ENCODE measurements at regions not wholly inside any gene's neighbourhood (a gene's known extent, or its start where the extent isn't known, plus 50 kb on each side); places are given as distances from the start of the nearest gene placed in this dataset.
A peak's percentile ranks its signal among the peaks of the same experiment; 100 is the strongest.

DNA sequence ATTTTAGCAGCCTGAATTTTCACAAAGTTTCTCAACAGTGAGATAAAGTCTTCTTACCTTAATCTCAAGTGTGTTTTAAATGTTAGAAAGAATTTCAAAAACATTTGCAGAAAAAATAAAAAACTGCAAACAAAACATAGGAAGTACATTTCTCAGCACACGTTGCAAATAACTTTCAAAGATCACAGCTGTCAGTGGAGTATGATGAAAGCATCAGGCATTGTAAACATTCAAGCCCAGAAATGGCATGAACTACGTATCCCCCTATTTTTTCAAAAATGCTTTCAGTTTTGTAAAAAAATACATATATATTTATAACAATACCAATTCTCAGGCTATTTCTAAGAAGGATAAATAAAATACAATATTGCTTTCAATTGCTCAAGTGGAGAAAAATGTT lies 320.6 kb upstream of the TFPI start:
- Histone ChIP-seq H3K9me3 (ENCODE audit: low read depth) (no peaks in the 10 kb centered on the region), H3K4me3 (no peak overlapping the region), H4K20me1 (ENCODE audit: insufficient read depth) (no peaks in the 10 kb centered on the region), H3K27me3 (replicated peaks; ENCODE audit: insufficient read depth) (no peaks in the 10 kb centered on the region), H3F3A (ENCODE audit: insufficient read depth) (no peaks in the 10 kb centered on the region), H3K4me2 (ENCODE audit: unreplicated experiment) (no peak overlapping the region), H3K79me2 (ENCODE audit: insufficient read depth) (no peaks in the 10 kb centered on the region), H3K36me3 (ENCODE audit: low read depth) (no peaks in the 10 kb centered on the region), H3K9me2 (ENCODE audit: insufficient read depth) (no peaks in the 10 kb centered on the region), H3K9ac (no peak overlapping the region), H2AFZ (no peak overlapping the region), H3K27ac (no peak overlapping the region), H3K4me1 (ENCODE audit: insufficient read depth) (no peaks in the 10 kb centered on the region)
- no peak for DNase-seq
- WGBS, 2 experiments (ENCODE audit: low coverage in 1 of 2, low lambda C conversion rate in 2 of 2, missing lambda C conversion rate in 2 of 2): 74 to 88% methylated on average over 2 of the region's 2 CpGs
- no peak for TF ChIP-seq EZH2 (IDR thresholded peaks at IDR 0.05; ENCODE audit: insufficient read depth, poor library complexity, severe bottlenecking)
- TF ChIP-seq EZH2phosphoT487 (IDR thresholded peaks at IDR 0.05; ENCODE audit: insufficient read depth, low read depth): no peak
- in situ Hi-C loops (cut with MboI): no loop called here

DNA sequence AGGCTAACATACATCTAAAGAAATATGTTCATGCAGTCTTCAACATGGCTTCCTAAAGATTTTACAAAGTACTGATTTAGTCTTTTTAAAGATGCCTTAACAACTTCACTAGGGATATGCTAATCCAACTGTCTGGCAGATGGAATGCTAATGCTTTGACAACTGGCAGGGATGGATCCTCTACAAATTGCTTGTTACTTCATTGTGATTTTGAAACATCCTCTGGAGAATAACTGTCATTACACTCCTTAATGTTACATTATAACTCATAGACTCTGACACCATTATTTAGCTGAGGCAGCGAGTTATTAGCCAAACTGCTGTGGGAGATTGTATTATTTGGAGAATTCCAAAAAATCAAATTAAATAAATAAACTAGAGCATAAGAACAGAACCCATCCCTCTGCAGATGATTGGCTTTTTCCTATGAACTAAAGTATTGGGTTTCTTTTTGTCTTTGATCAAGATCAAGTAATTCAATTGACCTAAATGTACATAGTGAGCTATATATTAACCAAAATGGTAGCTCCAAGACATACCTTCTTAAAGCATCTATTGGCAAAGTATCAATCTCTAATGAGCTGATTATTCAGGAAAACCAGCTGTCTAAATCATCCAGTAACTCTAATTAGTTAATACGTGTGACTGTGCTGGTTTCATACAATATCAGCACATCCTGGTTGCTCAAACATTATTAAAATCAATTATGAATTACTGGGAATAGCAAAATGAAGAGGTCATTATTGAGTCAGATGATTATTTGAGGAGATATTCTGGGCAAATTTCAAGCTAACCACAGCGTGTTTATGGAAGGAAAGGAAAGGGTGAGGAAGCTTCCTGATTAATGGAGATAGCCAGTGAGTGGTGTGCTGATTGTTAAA lies 321.3 kb upstream of the TFPI start:
- WGBS, 2 experiments (ENCODE audit: low coverage in 1 of 2, low lambda C conversion rate in 2 of 2, missing lambda C conversion rate in 2 of 2): 17 to 24% methylated on average over 3 of the region's 3 CpGs
- peak; percentile 4 for DNase-seq
- no peak overlapping the region for H3K4me2 ChIP-seq (ENCODE audit: unreplicated experiment)
- no peak overlapping the region for H3K9ac ChIP-seq
- no peaks in the 10 kb centered on the region for H3K27me3 ChIP-seq (replicated peaks; ENCODE audit: insufficient read depth)
- H2AFZ ChIP-seq: 0 out of 2 replicates have a peak overlapping the region, but pooled peaks have one; percentile 16
- H3F3A ChIP-seq (ENCODE audit: insufficient read depth): no peaks in the 10 kb centered on the region
- H3K79me2 ChIP-seq (ENCODE audit: insufficient read depth): no peaks in the 10 kb centered on the region
- H3K9me2 ChIP-seq (ENCODE audit: insufficient read depth): no peaks in the 10 kb centered on the region
- H3K9me3 ChIP-seq (ENCODE audit: low read depth): no peaks in the 10 kb centered on the region
- no peaks in the 10 kb centered on the region for H3K4me1 ChIP-seq (ENCODE audit: insufficient read depth)
- in situ Hi-C loops (cut with MboI): no loop called here
- no peak overlapping the region for H3K4me3 ChIP-seq
- H3K36me3 ChIP-seq (ENCODE audit: low read depth): no peaks in the 10 kb centered on the region
- H3K27ac ChIP-seq: no peak overlapping the region
- no peaks in the 10 kb centered on the region for H4K20me1 ChIP-seq (ENCODE audit: insufficient read depth)
- no peak for TF ChIP-seq EZH2 (IDR thresholded peaks at IDR 0.05; ENCODE audit: insufficient read depth, poor library complexity, severe bottlenecking)
- no peak for TF ChIP-seq EZH2phosphoT487 (IDR thresholded peaks at IDR 0.05; ENCODE audit: insufficient read depth, low read depth)

DNA sequence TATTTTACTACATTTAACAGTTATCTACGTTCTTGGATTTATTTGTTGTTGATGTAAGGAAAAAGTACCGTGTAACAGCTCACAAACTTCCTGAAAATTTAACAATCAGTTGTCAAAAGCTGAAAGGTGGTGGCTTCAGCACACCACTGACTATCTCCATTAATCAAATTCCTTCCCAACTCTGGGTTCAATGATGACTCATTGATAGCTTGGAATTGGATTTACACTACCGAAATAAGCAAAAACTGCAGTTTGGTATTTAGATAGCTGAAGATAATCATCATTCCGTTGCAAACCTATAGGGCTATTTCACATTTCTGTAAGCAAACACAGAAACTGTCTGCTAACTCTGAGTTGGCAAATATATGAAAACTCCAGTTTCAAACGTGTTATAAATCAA lies 322.3 kb upstream of the TFPI start:
- Histone ChIP-seq H3K79me2 (ENCODE audit: insufficient read depth) (no peaks in the 10 kb centered on the region), H3K4me2 (ENCODE audit: unreplicated experiment) (no peak overlapping the region), H2AFZ (no peak overlapping the region), H3K27ac (no peak overlapping the region), H3K4me3 (no peak overlapping the region), H4K20me1 (ENCODE audit: insufficient read depth) (no peaks in the 10 kb centered on the region), H3K27me3 (replicated peaks; ENCODE audit: insufficient read depth) (no peaks in the 10 kb centered on the region), H3K9me3 (ENCODE audit: low read depth) (no peaks in the 10 kb centered on the region), H3K4me1 (ENCODE audit: insufficient read depth) (no peaks in the 10 kb centered on the region), H3K9ac (no peak overlapping the region), H3K36me3 (ENCODE audit: low read depth) (no peaks in the 10 kb centered on the region), H3F3A (ENCODE audit: insufficient read depth) (no peaks in the 10 kb centered on the region), H3K9me2 (ENCODE audit: insufficient read depth) (no peaks in the 10 kb centered on the region)
- TF ChIP-seq EZH2 (IDR thresholded peaks at IDR 0.05; ENCODE audit: insufficient read depth, poor library complexity, severe bottlenecking) (no peak), EZH2phosphoT487 (IDR thresholded peaks at IDR 0.05; ENCODE audit: insufficient read depth, low read depth) (no peak)
- DNase-seq: no peak
- 91 to 92% methylated on average over 5 of the region's 5 CpGs for WGBS, 2 experiments (ENCODE audit: low coverage in 1 of 2, low lambda C conversion rate in 2 of 2, missing lambda C conversion rate in 2 of 2)
- in situ Hi-C loops (cut with MboI): no loop called here

DNA sequence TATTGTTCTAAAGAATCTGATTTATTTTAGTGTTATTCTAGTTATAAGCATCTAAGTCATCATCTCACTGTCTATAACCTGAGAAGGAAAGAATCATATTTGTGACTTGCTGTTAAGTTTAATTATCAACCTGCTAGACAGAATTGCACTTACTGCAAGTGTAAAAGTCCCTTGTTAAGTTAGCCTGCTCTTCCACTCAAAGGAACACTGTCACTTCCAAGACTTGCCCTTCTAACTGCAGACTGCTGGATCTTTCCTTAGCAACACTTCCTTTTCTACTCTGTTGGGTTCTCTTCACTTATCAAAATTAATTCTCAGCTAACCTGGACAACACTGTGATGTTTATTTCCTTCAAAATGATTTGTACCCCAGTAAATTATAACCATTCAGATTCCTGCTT lies 323.2 kb upstream of the TFPI start:
- no peaks in the 10 kb centered on the region for H3K36me3 ChIP-seq (ENCODE audit: low read depth)
- no peak for DNase-seq
- in situ Hi-C loops (cut with MboI): no loop called here
- no peak overlapping the region for H3K9ac ChIP-seq
- H3K4me1 ChIP-seq (ENCODE audit: insufficient read depth): no peaks in the 10 kb centered on the region
- TF ChIP-seq EZH2phosphoT487 (IDR thresholded peaks at IDR 0.05; ENCODE audit: insufficient read depth, low read depth): no peak
- no peak for TF ChIP-seq EZH2 (IDR thresholded peaks at IDR 0.05; ENCODE audit: insufficient read depth, poor library complexity, severe bottlenecking)
- no peak overlapping the region for H2AFZ ChIP-seq
- H3K4me3 ChIP-seq: no peak overlapping the region
- H3K27me3 ChIP-seq (replicated peaks; ENCODE audit: insufficient read depth): no peaks in the 10 kb centered on the region
- no peaks in the 10 kb centered on the region for H3F3A ChIP-seq (ENCODE audit: insufficient read depth)
- H3K9me2 ChIP-seq (ENCODE audit: insufficient read depth): no peaks in the 10 kb centered on the region
- H3K79me2 ChIP-seq (ENCODE audit: insufficient read depth): no peaks in the 10 kb centered on the region
- H4K20me1 ChIP-seq (ENCODE audit: insufficient read depth): no peaks in the 10 kb centered on the region
- no peaks in the 10 kb centered on the region for H3K9me3 ChIP-seq (ENCODE audit: low read depth)
- H3K4me2 ChIP-seq (ENCODE audit: unreplicated experiment): no peak overlapping the region
- H3K27ac ChIP-seq: no peak overlapping the region

Measured in GM23248 (cell line).